ENCODE measurements at regions not wholly inside any gene's neighbourhood (a gene's known extent, or its start where the extent isn't known, plus 50 kb on each side); places are given as distances from the start of the nearest gene placed in this dataset.
A peak's percentile ranks its signal among the peaks of the same experiment; 100 is the strongest.

GRCh38 chr18:27240383-27240782 is 55.3 kb upstream of the CHST9 start:
- Histone ChIP-seq H3K4me2 (ENCODE audit: control insufficient read depth, insufficient read depth) (no peak overlapping the region), H3K27ac (ENCODE audit: control insufficient read depth, insufficient read depth) (no peak overlapping the region), H3K9me3 (replicated peaks; ENCODE audit: control insufficient read depth, insufficient read depth, low read length) (no peaks in the 10 kb centered on the region), H4K20me1 (ENCODE audit: control insufficient read depth, insufficient read depth) (no peaks in the 10 kb centered on the region), H3K27me3 (replicated peaks in 1 of 2; ENCODE audit: control insufficient read depth in 2 of 2, insufficient read depth in 2 of 2, low read length in 1 of 2) (no peaks in the 10 kb centered on the region), H3K79me2 (ENCODE audit: control insufficient read depth, insufficient read depth, low read length) (no peaks in the 10 kb centered on the region), H3K36me3 (ENCODE audit: control insufficient read depth in 2 of 2, insufficient read depth in 2 of 2, low read length in 1 of 2) (no peaks in the 10 kb centered on the region), H3K4me3 (no peak overlapping the region), H3K9ac (ENCODE audit: control insufficient read depth, insufficient read depth, low read length) (no peak overlapping the region), H2AFZ (ENCODE audit: control insufficient read depth, low read depth, low read length) (no peak overlapping the region), H3K4me1 (ENCODE audit: control insufficient read depth, insufficient read depth, low read length) (no peaks in the 10 kb centered on the region)
- intact Hi-C loops (cut with micrococcal nuclease; ENCODE audit: unreplicated experiment) (no loop called here), in situ Hi-C loops (cut with MboI) (no loop called here)
- RAD21 ChIA-PET (ENCODE audit: unreplicated experiment) = interaction anchor here (0.9 to 1.4 kb wide), 2 partner anchors 61 to 101 kb away, joined by 3 read pairs; no protein-coding TSS in a partner anchor
- POLR2A ChIA-PET = interaction anchor here (0.5 to 0.7 kb wide), 2 partner anchors 22 to 667 kb away, joined by 6 read pairs; no protein-coding TSS in a partner anchor
- CTCF ChIA-PET = interaction anchor here (1.6 kb wide), 1 partner anchor 47 kb away, joined by 3 read pairs; no protein-coding TSS in a partner anchor
- DNase-seq (ENCODE audit: low read depth, low spot score) (no peak), FAIRE-seq (no peak), ATAC-seq (peak; percentile 84)
- SMC1A ChIA-PET (ENCODE audit: uncharacterized antibody, unreplicated experiment) = interaction anchor here (0.9 to 1.4 kb wide), 3 partner anchors 10 to 61 kb away, joined by 3 read pairs; no protein-coding TSS in a partner anchor
- 31% methylated on average over 3 of the region's 3 CpGs for WGBS (ENCODE audit: insufficient coverage, insufficient replicate concordance, low lambda C conversion rate, missing lambda C conversion rate)
- BruUV-seq (replicated peaks) = no TSS peak
- TF ChIP-seq HDAC6 (IDR thresholded peaks at IDR 0.05; ENCODE audit: unreplicated experiment) (no peak), POU2F2 (IDR thresholded peaks at IDR 0.05; ENCODE audit: borderline replicate concordance, low read depth, low read length) (no peak), ZBED1 (IDR thresholded peaks at IDR 0.05; ENCODE audit: borderline replicate concordance) (no peak), CHD2 (IDR thresholded peaks at IDR 0.05; ENCODE audit: borderline replicate concordance, low read depth, low read length) (peak; percentile 4; the same call in 1 of the 2 replicates), HDAC2 (IDR thresholded peaks at IDR 0.05) (no peak), CEBPB (IDR thresholded peaks at IDR 0.05; ENCODE audit: borderline replicate concordance in 1 of 2, low read depth in 2 of 2, low read length in 2 of 2) (no peak), FOXK2 (IDR thresholded peaks at IDR 0.05) (no peak), GABPA (IDR thresholded peaks at IDR 0.05; ENCODE audit: low read depth) (no peak), SUZ12 (IDR thresholded peaks at IDR 0.05; ENCODE audit: unreplicated experiment) (no peak), RUNX3 (IDR thresholded peaks at IDR 0.05; ENCODE audit: low read length) (no peak), ETV6 (conservative IDR thresholded peaks at IDR 0.05 in 1 of 2, IDR thresholded peaks at IDR 0.05 in 1 of 2; ENCODE audit: borderline replicate concordance in 1 of 2, low read depth in 1 of 2) (no peak), E2F4 (IDR thresholded peaks at IDR 0.05; ENCODE audit: low read depth, low read length) (no peak), TAF1 (IDR thresholded peaks at IDR 0.05; ENCODE audit: borderline replicate concordance, low read depth, low read length) (no peak), IKZF1 (conservative IDR thresholded peaks at IDR 0.05) (0 out of 2 replicates have a peak, but pooled peaks have one; percentile 32), SKIL (IDR thresholded peaks at IDR 0.05; ENCODE audit: low read depth, poor library complexity, severe bottlenecking) (peak; percentile 27), PAX8 (IDR thresholded peaks at IDR 0.05) (no peak)
- TF ChIP-seq, protein P1, sequence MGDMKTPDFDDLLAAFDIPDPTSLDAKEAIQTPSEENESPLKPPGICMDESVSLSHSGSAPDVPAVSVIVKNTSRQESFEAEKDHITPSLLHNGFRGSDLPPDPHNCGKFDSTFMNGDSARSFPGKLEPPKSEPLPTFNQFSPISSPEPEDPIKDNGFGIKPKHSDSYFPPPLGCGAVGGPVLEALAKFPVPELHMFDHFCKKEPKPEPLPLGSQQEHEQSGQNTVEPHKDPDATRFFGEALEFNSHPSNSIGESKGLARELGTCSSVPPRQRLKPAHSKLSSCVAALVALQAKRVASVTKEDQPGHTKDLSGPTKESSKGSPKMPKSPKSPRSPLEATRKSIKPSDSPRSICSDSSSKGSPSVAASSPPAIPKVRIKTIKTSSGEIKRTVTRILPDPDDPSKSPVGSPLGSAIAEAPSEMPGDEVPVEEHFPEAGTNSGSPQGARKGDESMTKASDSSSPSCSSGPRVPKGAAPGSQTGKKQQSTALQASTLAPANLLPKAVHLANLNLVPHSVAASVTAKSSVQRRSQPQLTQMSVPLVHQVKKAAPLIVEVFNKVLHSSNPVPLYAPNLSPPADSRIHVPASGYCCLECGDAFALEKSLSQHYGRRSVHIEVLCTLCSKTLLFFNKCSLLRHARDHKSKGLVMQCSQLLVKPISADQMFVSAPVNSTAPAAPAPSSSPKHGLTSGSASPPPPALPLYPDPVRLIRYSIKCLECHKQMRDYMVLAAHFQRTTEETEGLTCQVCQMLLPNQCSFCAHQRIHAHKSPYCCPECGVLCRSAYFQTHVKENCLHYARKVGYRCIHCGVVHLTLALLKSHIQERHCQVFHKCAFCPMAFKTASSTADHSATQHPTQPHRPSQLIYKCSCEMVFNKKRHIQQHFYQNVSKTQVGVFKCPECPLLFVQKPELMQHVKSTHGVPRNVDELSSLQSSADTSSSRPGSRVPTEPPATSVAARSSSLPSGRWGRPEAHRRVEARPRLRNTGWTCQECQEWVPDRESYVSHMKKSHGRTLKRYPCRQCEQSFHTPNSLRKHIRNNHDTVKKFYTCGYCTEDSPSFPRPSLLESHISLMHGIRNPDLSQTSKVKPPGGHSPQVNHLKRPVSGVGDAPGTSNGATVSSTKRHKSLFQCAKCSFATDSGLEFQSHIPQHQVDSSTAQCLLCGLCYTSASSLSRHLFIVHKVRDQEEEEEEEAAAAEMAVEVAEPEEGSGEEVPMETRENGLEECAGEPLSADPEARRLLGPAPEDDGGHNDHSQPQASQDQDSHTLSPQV (IDR thresholded peaks at IDR 0.05) = no peak
- TF ChIP-seq, protein P2, sequence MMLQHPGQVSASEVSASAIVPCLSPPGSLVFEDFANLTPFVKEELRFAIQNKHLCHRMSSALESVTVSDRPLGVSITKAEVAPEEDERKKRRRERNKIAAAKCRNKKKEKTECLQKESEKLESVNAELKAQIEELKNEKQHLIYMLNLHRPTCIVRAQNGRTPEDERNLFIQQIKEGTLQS (IDR thresholded peaks at IDR 0.05; ENCODE audit: borderline replicate concordance, extremely low read depth, low read depth, low read length) = no peak

Data from GM12878 (cell line).